Central memory CD8-positive, alpha-beta T cell (primary cell): ENCODE measurements at regions not wholly inside any gene's neighbourhood (a gene's known extent, or its start where the extent isn't known, plus 50 kb on each side); places are given as distances from the start of the nearest gene placed in this dataset.

Experiments used
- ATAC-seq: fragments of 150-1000 bp; cut with Tn5 transposase; replicated peaks from 2 replicates; pipeline ENCODE4 v1.10.0; 2022; ENCODE audit warnings: mild to moderate bottlenecking, moderate FRiP score, moderate number of reproducible peaks; ENCODE audit not compliant: poor library complexity, severe bottlenecking; ENCODE audit errors: extremely low read depth
- DNase-seq, 2 donors: peaks; one replicate each; pipeline ENCODE4 v3.0.0; 2021; ENCODE audit warnings: low spot score in 2 of 2
- H3K27ac Mint-ChIP-seq: one replicate; pipeline ENCODE4 v1.8.0; 2022; ENCODE audit warnings: low read depth, mild to moderate bottlenecking, moderate library complexity, mixed read lengths
- H3K27me3 Mint-ChIP-seq: one replicate; pipeline ENCODE4 v1.8.0; 2022; ENCODE audit warnings: mixed read lengths
- H3K36me3 Mint-ChIP-seq: one replicate; pipeline ENCODE4 v1.8.0; 2022; ENCODE audit warnings: mild to moderate bottlenecking, moderate library complexity, mixed read lengths; ENCODE audit not compliant: insufficient read depth
- H3K4me1 Mint-ChIP-seq: one replicate; pipeline ENCODE4 v1.8.0; 2022; ENCODE audit warnings: mixed read lengths
- H3K4me3 Mint-ChIP-seq: one replicate; pipeline ENCODE4 v1.8.0; 2022; ENCODE audit warnings: mild to moderate bottlenecking, moderate library complexity, mixed read lengths
- H3K9me3 Mint-ChIP-seq: one replicate; pipeline ENCODE4 v1.8.0; 2022; ENCODE audit warnings: mixed read lengths

- Mint-ChIP-seq H3K9me3 (no peaks in the 10 kb centered on the region), H3K27ac (no peak overlapping the region), H3K36me3 (no peaks in the 10 kb centered on the region), H3K4me1 (no peaks in the 10 kb centered on the region), H3K4me3 (no peak overlapping the region), H3K27me3 (no peaks in the 10 kb centered on the region)
- no peak for ATAC-seq
- DNase-seq, result no peak
Measured at GRCh38 chr5:2382776-2383697, 368.4 kb downstream of the IRX2 start.

GRCh38 chr5:2381861-2382260, 369.6 kb downstream of the IRX2 start:
- Mint-ChIP-seq H3K27me3 (no peaks in the 10 kb centered on the region), H3K36me3 (no peaks in the 10 kb centered on the region), H3K4me3 (no peak overlapping the region), H3K4me1 (no peaks in the 10 kb centered on the region), H3K9me3 (no peaks in the 10 kb centered on the region), H3K27ac (no peak overlapping the region)
- ATAC-seq (no peak), DNase-seq (no peak)

DNA sequence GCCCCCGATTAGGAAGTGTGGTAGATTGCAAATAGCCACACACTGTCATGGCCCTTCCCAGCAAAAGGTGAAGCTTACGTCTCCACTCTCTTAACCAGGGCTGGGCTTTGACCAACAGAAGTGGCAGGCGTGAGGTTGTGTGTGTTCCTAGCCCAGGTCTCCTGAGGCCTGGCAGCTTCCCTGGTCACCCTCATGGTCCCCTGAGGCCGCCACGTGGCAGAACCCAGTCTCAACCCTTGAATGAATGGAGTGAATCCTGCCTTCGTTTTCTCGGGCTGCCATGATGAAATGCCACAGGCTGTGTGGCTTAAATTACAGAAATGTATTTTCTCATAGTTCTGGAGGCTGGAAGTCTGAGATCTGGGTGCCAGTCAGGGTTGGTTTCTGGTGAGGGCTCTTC, 370.4 kb downstream of the IRX2 start:
- no peak overlapping the region for H3K27ac Mint-ChIP-seq
- no peaks in the 10 kb centered on the region for H3K27me3 Mint-ChIP-seq
- DNase-seq, result no peak
- no peak for ATAC-seq
- no peaks in the 10 kb centered on the region for H3K4me1 Mint-ChIP-seq
- H3K9me3 Mint-ChIP-seq, result no peaks in the 10 kb centered on the region
- H3K36me3 Mint-ChIP-seq, result no peaks in the 10 kb centered on the region
- H3K4me3 Mint-ChIP-seq, result no peak overlapping the region

GRCh38 chr5:2378976-2379375, 372.5 kb downstream of the IRX2 start:
- H3K27me3 Mint-ChIP-seq, result no peaks in the 10 kb centered on the region
- ATAC-seq, result no peak
- H3K36me3 Mint-ChIP-seq, result no peaks in the 10 kb centered on the region
- no peak overlapping the region for H3K4me3 Mint-ChIP-seq
- no peaks in the 10 kb centered on the region for H3K9me3 Mint-ChIP-seq
- no peak overlapping the region for H3K27ac Mint-ChIP-seq
- DNase-seq, result no peak
- no peaks in the 10 kb centered on the region for H3K4me1 Mint-ChIP-seq

DNA sequence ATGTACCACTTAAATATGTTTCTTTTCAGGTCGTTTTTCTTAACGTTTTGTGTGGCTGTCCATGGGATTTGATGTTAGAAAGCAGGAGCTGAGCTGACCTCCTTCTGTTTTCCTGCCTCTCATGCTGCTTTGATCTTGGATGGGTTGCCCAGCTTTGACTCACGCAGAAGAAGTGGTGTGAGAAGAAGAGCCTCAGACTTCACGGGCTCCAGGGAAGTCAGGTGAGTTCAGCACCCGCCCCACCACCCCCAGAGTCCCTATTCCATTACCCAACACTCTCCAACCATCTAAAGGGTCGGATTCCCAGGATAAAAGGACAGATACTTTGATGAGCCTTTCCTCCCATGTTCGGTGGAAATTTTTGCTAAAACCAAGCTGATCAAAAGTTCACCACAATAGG, 373.4 kb downstream of the IRX2 start:
- Mint-ChIP-seq H3K36me3 (no peaks in the 10 kb centered on the region), H3K27ac (no peak overlapping the region), H3K4me1 (no peaks in the 10 kb centered on the region), H3K4me3 (no peak overlapping the region), H3K27me3 (no peaks in the 10 kb centered on the region), H3K9me3 (peaks cover 1% of the 10 kb centered on the region)
- no peak for DNase-seq
- ATAC-seq, result no peak

DNA sequence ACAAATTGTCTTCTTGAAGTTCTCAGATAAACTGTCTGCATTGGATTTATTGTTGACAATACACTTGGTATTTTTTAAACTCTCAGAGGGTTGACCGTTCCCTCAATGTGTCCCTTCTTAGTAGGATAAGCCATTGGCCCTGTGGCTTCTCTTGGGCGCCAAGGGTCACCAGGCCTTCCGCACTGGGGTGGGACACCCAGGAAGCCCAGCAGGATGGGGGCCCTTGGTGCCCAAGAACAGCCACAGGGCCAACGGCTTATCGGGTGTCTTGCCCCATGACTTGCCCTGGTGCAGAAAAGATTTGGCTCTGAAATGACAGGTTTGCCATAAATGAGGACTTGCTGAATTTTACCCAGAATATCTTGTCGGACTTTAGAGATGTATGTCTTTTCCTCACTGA, 375.0 kb downstream of the IRX2 start:
- H3K36me3 Mint-ChIP-seq, result no peaks in the 10 kb centered on the region
- H3K27ac Mint-ChIP-seq, result no peak overlapping the region
- no peak overlapping the region for H3K4me3 Mint-ChIP-seq
- ATAC-seq, result no peak
- H3K4me1 Mint-ChIP-seq, result no peaks in the 10 kb centered on the region
- no peaks in the 10 kb centered on the region for H3K27me3 Mint-ChIP-seq
- peaks cover 14% of the 10 kb centered on the region for H3K9me3 Mint-ChIP-seq
- DNase-seq, result no peak

DNA sequence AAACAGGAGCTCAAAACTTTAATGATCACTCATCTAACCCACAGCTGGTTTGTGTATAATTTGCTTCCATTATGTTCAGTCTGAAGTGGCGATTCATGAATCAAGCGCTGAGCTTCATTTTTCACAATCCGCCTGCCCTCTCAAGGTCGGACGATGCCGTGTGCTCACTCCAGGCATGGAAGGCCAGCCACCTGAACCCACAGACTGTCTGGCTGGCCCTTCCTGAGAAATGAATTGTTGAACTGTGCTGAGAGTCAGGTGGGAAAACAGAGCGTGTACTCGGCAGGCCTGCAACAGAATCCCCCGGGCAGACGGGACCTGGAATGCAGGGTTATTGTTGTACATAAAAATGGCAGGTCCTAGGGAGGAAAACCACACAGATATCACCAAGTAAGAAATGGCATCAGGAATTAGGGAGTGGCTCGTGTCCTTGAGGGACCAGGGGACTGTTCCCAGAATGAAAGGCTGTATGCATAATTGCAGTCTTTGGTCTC, 375.7 kb downstream of the IRX2 start:
- Mint-ChIP-seq H3K36me3 (no peaks in the 10 kb centered on the region), H3K9me3 (peaks cover 14% of the 10 kb centered on the region), H3K27ac (no peak overlapping the region), H3K4me1 (no peaks in the 10 kb centered on the region), H3K4me3 (no peak overlapping the region), H3K27me3 (no peaks in the 10 kb centered on the region)
- DNase-seq (no peak), ATAC-seq (no peak)

DNA sequence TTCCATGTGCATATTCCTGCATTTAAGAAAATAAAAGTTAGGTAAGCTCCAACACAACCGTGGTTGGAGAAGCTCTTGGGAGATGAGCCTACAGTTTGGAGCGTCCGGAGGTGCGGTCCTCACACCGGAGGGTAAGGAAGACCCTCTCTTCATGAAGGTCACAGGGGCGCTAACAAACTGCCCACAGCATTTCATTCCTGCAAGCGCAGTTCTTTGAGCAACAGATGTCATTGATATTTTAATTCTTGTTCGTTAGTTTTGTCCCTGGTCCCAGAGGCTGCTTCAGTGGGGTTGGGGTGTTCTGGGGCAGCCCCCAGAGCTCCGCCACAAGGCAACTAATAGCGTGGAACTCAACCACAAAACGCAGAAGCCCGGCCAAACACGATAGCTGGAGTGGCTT, 376.2 kb downstream of the IRX2 start:
- H3K4me1 Mint-ChIP-seq, result no peaks in the 10 kb centered on the region
- no peaks in the 10 kb centered on the region for H3K36me3 Mint-ChIP-seq
- ATAC-seq (no peak), DNase-seq (no peak)
- H3K9me3 Mint-ChIP-seq, result peaks cover 14% of the 10 kb centered on the region
- H3K4me3 Mint-ChIP-seq, result no peak overlapping the region
- no peak overlapping the region for H3K27ac Mint-ChIP-seq
- no peaks in the 10 kb centered on the region for H3K27me3 Mint-ChIP-seq

DNA sequence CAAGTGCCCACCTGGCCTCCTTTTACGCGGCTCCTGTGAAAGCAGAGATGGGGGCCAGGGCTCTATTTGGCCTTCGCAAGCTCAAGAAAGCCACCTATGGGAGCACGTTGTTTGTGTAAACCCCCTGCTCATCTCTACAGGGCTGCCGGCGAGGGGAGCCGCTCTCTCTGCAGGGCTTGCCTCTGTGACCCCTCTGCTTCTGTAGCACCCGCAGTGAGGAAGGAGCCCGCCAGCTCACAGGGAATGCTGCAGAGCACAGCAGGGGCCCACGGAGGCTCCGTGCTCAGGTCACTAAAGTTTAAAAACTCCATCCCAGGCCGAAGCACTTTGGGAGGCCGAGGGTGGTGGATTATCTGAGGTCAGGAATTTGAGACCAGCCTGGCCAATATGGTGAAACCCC, 376.8 kb downstream of the IRX2 start:
- peaks cover 16% of the 10 kb centered on the region for H3K9me3 Mint-ChIP-seq
- no peaks in the 10 kb centered on the region for H3K4me1 Mint-ChIP-seq
- no peak overlapping the region for H3K4me3 Mint-ChIP-seq
- H3K27ac Mint-ChIP-seq, result no peak overlapping the region
- no peak for DNase-seq
- ATAC-seq, result no peak
- H3K36me3 Mint-ChIP-seq, result no peaks in the 10 kb centered on the region
- H3K27me3 Mint-ChIP-seq, result no peaks in the 10 kb centered on the region

- no peaks in the 10 kb centered on the region for H3K36me3 Mint-ChIP-seq
- H3K4me3 Mint-ChIP-seq, result no peak overlapping the region
- no peaks in the 10 kb centered on the region for H3K27me3 Mint-ChIP-seq
- H3K4me1 Mint-ChIP-seq, result no peaks in the 10 kb centered on the region
- no peak for ATAC-seq
- DNase-seq, result no peak
- no peak overlapping the region for H3K27ac Mint-ChIP-seq
- H3K9me3 Mint-ChIP-seq, result peaks cover 19% of the 10 kb centered on the region
Measured at GRCh38 chr5:2373631-2374030, 377.8 kb downstream of the IRX2 start.

GRCh38 chr5:2371419-2371710, 380.1 kb downstream of the IRX2 start:
- Mint-ChIP-seq H3K27ac (no peak overlapping the region), H3K4me3 (no peak overlapping the region), H3K27me3 (no peaks in the 10 kb centered on the region), H3K9me3 (peaks cover 19% of the 10 kb centered on the region), H3K36me3 (no peaks in the 10 kb centered on the region), H3K4me1 (no peaks in the 10 kb centered on the region)
- DNase-seq (no peak), ATAC-seq (no peak)

- Mint-ChIP-seq H3K4me1 (no peaks in the 10 kb centered on the region), H3K27me3 (no peaks in the 10 kb centered on the region), H3K9me3 (peaks cover 19% of the 10 kb centered on the region), H3K36me3 (no peaks in the 10 kb centered on the region), H3K4me3 (no peak overlapping the region), H3K27ac (no peak overlapping the region)
- no peak for ATAC-seq
- DNase-seq, result no peak
Measured at GRCh38 chr5:2370626-2371418, 380.7 kb downstream of the IRX2 start.

DNA sequence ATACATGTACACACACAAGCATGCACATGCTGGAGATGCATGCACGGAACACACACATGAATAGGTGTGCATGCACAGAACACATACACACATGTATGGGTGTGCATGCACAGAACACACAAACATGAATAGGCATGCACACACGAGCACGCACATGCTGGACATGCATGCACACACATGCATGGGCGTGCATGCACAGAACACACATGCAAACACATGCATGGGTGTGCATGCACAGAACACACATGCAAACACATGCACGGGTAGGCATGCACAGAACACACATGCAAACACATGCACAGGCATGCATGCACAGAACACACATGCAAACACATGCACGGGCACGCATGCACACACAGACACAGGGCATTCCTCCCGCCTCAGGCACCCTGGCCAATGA, 382.3 kb downstream of the IRX2 start:
- no peak overlapping the region for H3K27ac Mint-ChIP-seq
- no peak for ATAC-seq
- no peaks in the 10 kb centered on the region for H3K27me3 Mint-ChIP-seq

More for the DNA sequence above, 382.3 kb downstream of the IRX2 start:
- no peak for DNase-seq
- H3K9me3 Mint-ChIP-seq, result peaks cover 24% of the 10 kb centered on the region
- no peak overlapping the region for H3K4me3 Mint-ChIP-seq
- no peaks in the 10 kb centered on the region for H3K4me1 Mint-ChIP-seq
- H3K36me3 Mint-ChIP-seq, result no peaks in the 10 kb centered on the region
